PC-9 (cell line): ENCODE measurements at regions not wholly inside any gene's neighbourhood (a gene's known extent, or its start where the extent isn't known, plus 50 kb on each side); places are given as distances from the start of the nearest gene placed in this dataset.

Experiments used
- CTCF ChIP-seq: fragments of 200-600 bp; sonication (generic); conservative IDR thresholded peaks from 2 replicates; pipeline ENCODE4 v1.6.1; 2017; ENCODE audit warnings: mixed run types, antibody characterized with exemption, mild to moderate bottlenecking, moderate library complexity
- EZH2 ChIP-seq: fragments of 200-600 bp; sonication (generic); IDR thresholded peaks from 2 replicates; pipeline ENCODE4 v1.8.0; 2017; ENCODE audit warnings: antibody characterized with exemption, low read depth

- no peak for TF ChIP-seq CTCF
- no peak for TF ChIP-seq EZH2
These were observed 257.9 kb upstream of the PITRM1 start for GRCh38 chr10:3430501-3430900.
